HCT116 (cell line): ENCODE measurements at regions not wholly inside any gene's neighbourhood (a gene's known extent, or its start where the extent isn't known, plus 50 kb on each side); places are given as distances from the start of the nearest gene placed in this dataset.

ENCODE experiments used
- CTCF ChIP-seq, 3 experiments: fragments of 200-600 bp in 1 of 3; sonication (generic) in 1 of 3; IDR thresholded peaks in 2 of 3; conservative IDR thresholded peaks in 1 of 3; 2 replicates each; pipeline ENCODE4 v1.5.1; 2012 to 2017; ENCODE audit warnings: low read depth in 2 of 3, low read length in 2 of 3, antibody characterized with exemption in 1 of 3, borderline replicate concordance in 1 of 3, control low read depth in 1 of 3, mild to moderate bottlenecking in 1 of 3, mixed read lengths in 1 of 3, mixed run types in 1 of 3, moderate library complexity in 1 of 3; ENCODE audit not compliant: insufficient read depth in 1 of 3
- EZH2 ChIP-seq: fragments of 200-600 bp; sonication (generic); IDR thresholded peaks from 2 replicates; pipeline ENCODE4 v1.6.1; 2017; ENCODE audit warnings: antibody characterized with exemption, mixed run types
- POLR2AphosphoS5 ChIP-seq: IDR thresholded peaks from 2 replicates; pipeline ENCODE4 v1.6.1; 2011; ENCODE audit warnings: mild to moderate bottlenecking, low read depth, low read length, moderate library complexity
- REST ChIP-seq: IDR thresholded peaks from 2 replicates; pipeline ENCODE4 v1.6.1; 2012; ENCODE audit warnings: low read depth

GRCh38 chr12:76249501-76249900, 98.7 kb downstream of the BBS10 start:
- TF ChIP-seq REST (no peak), CTCF (IDR thresholded peaks at IDR 0.05 in 2 of 3, conservative IDR thresholded peaks at IDR 0.05 in 1 of 3; ENCODE audit: borderline replicate concordance in 1 of 3, insufficient read depth in 1 of 3, low read depth in 2 of 3, low read length in 2 of 3) (no peak), EZH2 (no peak), POLR2AphosphoS5 (no peak)
